Liver (tissue), 8 donors: ENCODE measurements at regions not wholly inside any gene's neighbourhood (a gene's known extent, or its start where the extent isn't known, plus 50 kb on each side); places are given as distances from the start of the nearest gene placed in this dataset.

Source experiments
- DNase-seq: peaks from one replicate; pipeline ENCODE4 v3.0.0-alpha.2; 2017; ENCODE audit warnings: low spot score
- H3K27ac ChIP-seq, 2 donors: one replicate each; pipeline ENCODE4 v1.7.0; 2013; ENCODE audit warnings: inconsistent platforms in 2 of 2, low read length in 2 of 2, control low read depth in 1 of 2, low read depth in 1 of 2, mild to moderate bottlenecking in 1 of 2
- H3K27me3 ChIP-seq, 4 donors: one replicate each; pipeline versions ENCODE4 v1.6.1 to v1.7.0; 2013; ENCODE audit warnings: low read length in 3 of 4, inconsistent platforms in 1 of 4, mild to moderate bottlenecking in 1 of 4, moderate library complexity in 1 of 4; ENCODE audit not compliant: control insufficient read depth in 4 of 4, insufficient read depth in 4 of 4
- H3K36me3 ChIP-seq, 4 donors: one replicate each; pipeline versions ENCODE4 v1.6.1 to v1.7.0; 2013; ENCODE audit warnings: low read length in 3 of 4, mild to moderate bottlenecking in 3 of 4, low read depth in 1 of 4, moderate library complexity in 1 of 4; ENCODE audit not compliant: control insufficient read depth in 4 of 4, insufficient read depth in 3 of 4
- H3K4me1 ChIP-seq, 4 donors: one replicate each; pipeline versions ENCODE4 v1.6.1 to v1.7.0; 2013; ENCODE audit warnings: low read length in 3 of 4, mild to moderate bottlenecking in 3 of 4, moderate library complexity in 1 of 4; ENCODE audit not compliant: control insufficient read depth in 4 of 4, insufficient read depth in 4 of 4
- H3K4me3 ChIP-seq, 3 donors: one replicate each; pipeline versions ENCODE4 v1.6.1 to v1.7.0; 2013; ENCODE audit warnings: low read length in 3 of 3, control low read depth in 1 of 3, low read depth in 1 of 3, mild to moderate bottlenecking in 1 of 3
- H3K9ac ChIP-seq, 2 donors: one replicate each; pipeline ENCODE4 v1.7.0; 2013; ENCODE audit warnings: low read length in 2 of 2, mild to moderate bottlenecking in 2 of 2, moderate library complexity in 2 of 2, control low read depth in 1 of 2, low read depth in 1 of 2
- H3K9me3 ChIP-seq, 4 donors: one replicate each; pipeline versions ENCODE4 v1.6.1 to v1.7.0; 2013; ENCODE audit warnings: low read length in 3 of 4; ENCODE audit not compliant: control insufficient read depth in 4 of 4
- CTCF ChIP-seq: fragments of 150-350 bp; IDR thresholded peaks from 2 replicates; pipeline ENCODE4 v1.5.1; 2017; ENCODE audit warnings: improper control_type of control experiment, low read depth, low read length; ENCODE audit not compliant: missing input control
- EGR1 ChIP-seq, 2 donors: IDR thresholded peaks; 2 replicates each; pipeline ENCODE4 v1.6.1; 2016 to 2018; ENCODE audit warnings: antibody characterized with exemption in 2 of 2, low read depth in 2 of 2
- FOXA1 ChIP-seq: IDR thresholded peaks from 2 replicates; pipeline ENCODE4 v1.6.1; 2016; ENCODE audit warnings: antibody characterized with exemption
- FOXA2 ChIP-seq: IDR thresholded peaks from 2 replicates; pipeline ENCODE4 v1.6.1; 2016; ENCODE audit warnings: antibody characterized with exemption
- GABPA ChIP-seq, 2 donors: IDR thresholded peaks in 1 of 2; conservative IDR thresholded peaks in 1 of 2; 2 replicates each; pipeline ENCODE4 v1.6.1; 2016; ENCODE audit warnings: antibody characterized with exemption in 2 of 2, mild to moderate bottlenecking in 1 of 2, moderate library complexity in 1 of 2
- HNF4A ChIP-seq, 2 donors: conservative IDR thresholded peaks; 2 replicates each; pipeline ENCODE4 v1.6.1; 2016; ENCODE audit warnings: antibody characterized with exemption in 2 of 2, mild to moderate bottlenecking in 2 of 2
- HNF4G ChIP-seq: IDR thresholded peaks from 2 replicates; pipeline ENCODE4 v1.6.1; 2016; ENCODE audit warnings: antibody characterized with exemption
- JUND ChIP-seq, 2 donors: IDR thresholded peaks; 2 replicates each; pipeline ENCODE4 v1.6.1; 2016; ENCODE audit warnings: antibody characterized with exemption in 2 of 2
- MAX ChIP-seq: IDR thresholded peaks from 2 replicates; pipeline ENCODE4 v1.6.1; 2016; ENCODE audit warnings: antibody characterized with exemption
- NR2F2 ChIP-seq: IDR thresholded peaks from 2 replicates; pipeline ENCODE4 v1.6.1; 2016; ENCODE audit warnings: antibody characterized with exemption
- RAD21 ChIP-seq, 2 donors: IDR thresholded peaks; 2 replicates each; pipeline ENCODE4 v1.6.1; 2016; ENCODE audit warnings: antibody characterized with exemption in 2 of 2, mild to moderate bottlenecking in 2 of 2
- RXRA ChIP-seq, 2 donors: IDR thresholded peaks; 2 replicates each; pipeline ENCODE4 v1.6.1; 2017 to 2018; ENCODE audit warnings: antibody characterized with exemption in 2 of 2, mild to moderate bottlenecking in 1 of 2
- SP1 ChIP-seq: IDR thresholded peaks from 2 replicates; pipeline ENCODE4 v1.6.1; 2018; ENCODE audit warnings: antibody characterized with exemption, mild to moderate bottlenecking
- TAF1 ChIP-seq: conservative IDR thresholded peaks from 2 replicates; pipeline ENCODE4 v1.6.1; 2016; ENCODE audit warnings: antibody characterized with exemption, mild to moderate bottlenecking
- YY1 ChIP-seq: IDR thresholded peaks from 2 replicates; pipeline ENCODE4 v1.6.1; 2016; ENCODE audit warnings: antibody characterized with exemption, mild to moderate bottlenecking
- WGBS: extraction: QIAGEN DNeasy Blood & Tissue Kit; methylation state at CpG from one replicate; pipeline ENCODE4 v1.1.7; 2013; 5-methylcytosine and 5-hydroxymethylcytosine counted together
- TF ChIP-seq, protein P1 (sequence below): IDR thresholded peaks from 2 replicates; pipeline ENCODE4 v1.6.1; 2016; ENCODE audit warnings: antibody characterized with exemption, mild to moderate bottlenecking
- TF ChIP-seq, protein P2 (sequence below): IDR thresholded peaks from 2 replicates; pipeline ENCODE4 v1.6.1; 2016; ENCODE audit warnings: antibody characterized with exemption
- TF ChIP-seq, protein P3 (sequence below): IDR thresholded peaks from 2 replicates; pipeline ENCODE4 v1.6.1; 2016; ENCODE audit warnings: antibody characterized with exemption
- donor health status: healthy.
- donor health status: healthy.
- donor health status: healthy.
- donor health status: healthy.
- donor health status: healthy.

DNA sequence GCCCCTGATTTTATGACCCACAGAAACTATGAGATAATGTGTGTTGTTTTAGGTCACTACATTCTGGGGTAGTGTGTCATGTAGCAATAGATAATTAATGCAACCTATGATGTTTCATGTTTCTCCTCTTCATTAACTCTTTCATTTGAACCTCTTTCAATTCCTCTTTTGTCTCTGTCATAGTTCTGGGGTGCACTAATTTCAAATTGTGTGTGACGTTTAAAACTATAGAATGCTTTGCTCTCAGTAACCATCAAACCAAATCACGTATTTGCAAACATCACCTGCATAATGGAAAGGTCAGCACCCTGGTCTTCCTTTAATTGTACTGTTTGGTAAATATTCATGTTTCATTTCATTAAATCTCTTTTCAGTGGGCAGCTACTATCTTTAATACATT lies 621.6 kb downstream of the TLR4 start:
- no peak overlapping the region for H3K9ac ChIP-seq
- 89% methylated on average over 2 of the region's 2 CpGs for WGBS
- H3K4me3 ChIP-seq, result no peak overlapping the region
- H3K27ac ChIP-seq, result no peak overlapping the region
- H3K27me3 ChIP-seq, result no peaks in the 10 kb centered on the region
- no peaks in the 10 kb centered on the region for H3K36me3 ChIP-seq
- DNase-seq, result no peak
- H3K4me1 ChIP-seq, result peaks cover 0 to 2% (median 0%) of the 10 kb centered on the region in 4 donors
- TF ChIP-seq HNF4A (conservative IDR thresholded peaks at IDR 0.05), result no peak
- no peak for TF ChIP-seq TAF1
- TF ChIP-seq FOXA1, result no peak
- H3K9me3 ChIP-seq, result no peaks in the 10 kb centered on the region

DNA sequence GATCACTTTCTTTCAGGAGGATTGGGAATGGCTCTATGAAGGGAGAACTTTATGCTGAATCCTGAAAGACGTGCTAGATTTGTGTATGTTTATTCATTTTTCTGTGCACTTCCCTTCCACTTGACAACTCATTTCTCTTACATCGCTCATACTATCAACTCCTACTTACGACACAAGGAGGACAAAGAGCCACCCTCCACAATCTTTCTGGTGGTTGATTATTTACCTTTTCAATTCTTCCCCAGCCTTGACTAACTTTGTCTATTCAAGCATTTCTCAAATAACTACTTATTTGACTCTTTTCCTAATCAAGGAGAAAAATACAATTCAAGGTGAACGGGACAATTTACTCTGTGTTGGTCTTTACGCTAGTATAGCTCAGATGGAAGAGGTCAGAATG lies 622.1 kb downstream of the TLR4 start:
- Histone ChIP-seq H3K27me3 (no peaks in the 10 kb centered on the region), H3K9ac (no peak overlapping the region), H3K4me1 (peaks cover 0 to 3% (median under 1%) of the 10 kb centered on the region in 4 donors), H3K36me3 (no peaks in the 10 kb centered on the region), H3K4me3 (no peak overlapping the region), H3K27ac (no peak overlapping the region), H3K9me3 (no peaks in the 10 kb centered on the region)
- no peak for TF ChIP-seq FOXA1
- DNase-seq, result no peak
- 94% methylated on average over 5 of the region's 5 CpGs for WGBS

- no peak overlapping the region for H3K4me3 ChIP-seq
- no peak for DNase-seq
- TF ChIP-seq RXRA (IDR thresholded peaks at IDR 0.05) (no peak), NR2F2 (no peak), CTCF (no peak), HNF4G (no peak), MAX (no peak), YY1 (no peak), SP1 (no peak), GABPA (IDR thresholded peaks at IDR 0.05 in 1 of 2, conservative IDR thresholded peaks at IDR 0.05 in 1 of 2) (no peak), TAF1 (no peak), EGR1 (IDR thresholded peaks at IDR 0.05; ENCODE audit: low read depth in 2 of 2) (no peak), FOXA1 (no peak), HNF4A (conservative IDR thresholded peaks at IDR 0.05) (no peak), FOXA2 (no peak), RAD21 (IDR thresholded peaks at IDR 0.05) (no peak), JUND (IDR thresholded peaks at IDR 0.05) (no peak)
- TF ChIP-seq, protein P1, sequence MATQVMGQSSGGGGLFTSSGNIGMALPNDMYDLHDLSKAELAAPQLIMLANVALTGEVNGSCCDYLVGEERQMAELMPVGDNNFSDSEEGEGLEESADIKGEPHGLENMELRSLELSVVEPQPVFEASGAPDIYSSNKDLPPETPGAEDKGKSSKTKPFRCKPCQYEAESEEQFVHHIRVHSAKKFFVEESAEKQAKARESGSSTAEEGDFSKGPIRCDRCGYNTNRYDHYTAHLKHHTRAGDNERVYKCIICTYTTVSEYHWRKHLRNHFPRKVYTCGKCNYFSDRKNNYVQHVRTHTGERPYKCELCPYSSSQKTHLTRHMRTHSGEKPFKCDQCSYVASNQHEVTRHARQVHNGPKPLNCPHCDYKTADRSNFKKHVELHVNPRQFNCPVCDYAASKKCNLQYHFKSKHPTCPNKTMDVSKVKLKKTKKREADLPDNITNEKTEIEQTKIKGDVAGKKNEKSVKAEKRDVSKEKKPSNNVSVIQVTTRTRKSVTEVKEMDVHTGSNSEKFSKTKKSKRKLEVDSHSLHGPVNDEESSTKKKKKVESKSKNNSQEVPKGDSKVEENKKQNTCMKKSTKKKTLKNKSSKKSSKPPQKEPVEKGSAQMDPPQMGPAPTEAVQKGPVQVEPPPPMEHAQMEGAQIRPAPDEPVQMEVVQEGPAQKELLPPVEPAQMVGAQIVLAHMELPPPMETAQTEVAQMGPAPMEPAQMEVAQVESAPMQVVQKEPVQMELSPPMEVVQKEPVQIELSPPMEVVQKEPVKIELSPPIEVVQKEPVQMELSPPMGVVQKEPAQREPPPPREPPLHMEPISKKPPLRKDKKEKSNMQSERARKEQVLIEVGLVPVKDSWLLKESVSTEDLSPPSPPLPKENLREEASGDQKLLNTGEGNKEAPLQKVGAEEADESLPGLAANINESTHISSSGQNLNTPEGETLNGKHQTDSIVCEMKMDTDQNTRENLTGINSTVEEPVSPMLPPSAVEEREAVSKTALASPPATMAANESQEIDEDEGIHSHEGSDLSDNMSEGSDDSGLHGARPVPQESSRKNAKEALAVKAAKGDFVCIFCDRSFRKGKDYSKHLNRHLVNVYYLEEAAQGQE, result no peak
- TF ChIP-seq, protein P2, sequence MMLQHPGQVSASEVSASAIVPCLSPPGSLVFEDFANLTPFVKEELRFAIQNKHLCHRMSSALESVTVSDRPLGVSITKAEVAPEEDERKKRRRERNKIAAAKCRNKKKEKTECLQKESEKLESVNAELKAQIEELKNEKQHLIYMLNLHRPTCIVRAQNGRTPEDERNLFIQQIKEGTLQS, result no peak
- TF ChIP-seq, protein P3, sequence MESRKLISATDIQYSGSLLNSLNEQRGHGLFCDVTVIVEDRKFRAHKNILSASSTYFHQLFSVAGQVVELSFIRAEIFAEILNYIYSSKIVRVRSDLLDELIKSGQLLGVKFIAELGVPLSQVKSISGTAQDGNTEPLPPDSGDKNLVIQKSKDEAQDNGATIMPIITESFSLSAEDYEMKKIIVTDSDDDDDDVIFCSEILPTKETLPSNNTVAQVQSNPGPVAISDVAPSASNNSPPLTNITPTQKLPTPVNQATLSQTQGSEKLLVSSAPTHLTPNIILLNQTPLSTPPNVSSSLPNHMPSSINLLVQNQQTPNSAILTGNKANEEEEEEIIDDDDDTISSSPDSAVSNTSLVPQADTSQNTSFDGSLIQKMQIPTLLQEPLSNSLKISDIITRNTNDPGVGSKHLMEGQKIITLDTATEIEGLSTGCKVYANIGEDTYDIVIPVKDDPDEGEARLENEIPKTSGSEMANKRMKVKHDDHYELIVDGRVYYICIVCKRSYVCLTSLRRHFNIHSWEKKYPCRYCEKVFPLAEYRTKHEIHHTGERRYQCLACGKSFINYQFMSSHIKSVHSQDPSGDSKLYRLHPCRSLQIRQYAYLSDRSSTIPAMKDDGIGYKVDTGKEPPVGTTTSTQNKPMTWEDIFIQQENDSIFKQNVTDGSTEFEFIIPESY, result no peak
- H3K27ac ChIP-seq, result no peak overlapping the region
- H3K9ac ChIP-seq, result no peak overlapping the region
- peaks cover 0 to 9% (median 2%) of the 10 kb centered on the region in 4 donors for H3K4me1 ChIP-seq
- no peaks in the 10 kb centered on the region for H3K27me3 ChIP-seq
- no peaks in the 10 kb centered on the region for H3K9me3 ChIP-seq
- H3K36me3 ChIP-seq, result no peaks in the 10 kb centered on the region
- 89% methylated on average over 10 of the region's 10 CpGs for WGBS
Measured at GRCh38 chr9:118330191-118330986, 626.2 kb downstream of the TLR4 start.
